ENCODE measurements at regions not wholly inside any gene's neighbourhood (a gene's known extent, or its start where the extent isn't known, plus 50 kb on each side); places are given as distances from the start of the nearest gene placed in this dataset.

- peak overlapping the region; percentile 25 for H3K27ac ChIP-seq (ENCODE audit: low read depth, low read length)
Measured at GRCh38 chr21:27024971-27025370, 58.1 kb upstream of the ADAMTS5 start.

DNA sequence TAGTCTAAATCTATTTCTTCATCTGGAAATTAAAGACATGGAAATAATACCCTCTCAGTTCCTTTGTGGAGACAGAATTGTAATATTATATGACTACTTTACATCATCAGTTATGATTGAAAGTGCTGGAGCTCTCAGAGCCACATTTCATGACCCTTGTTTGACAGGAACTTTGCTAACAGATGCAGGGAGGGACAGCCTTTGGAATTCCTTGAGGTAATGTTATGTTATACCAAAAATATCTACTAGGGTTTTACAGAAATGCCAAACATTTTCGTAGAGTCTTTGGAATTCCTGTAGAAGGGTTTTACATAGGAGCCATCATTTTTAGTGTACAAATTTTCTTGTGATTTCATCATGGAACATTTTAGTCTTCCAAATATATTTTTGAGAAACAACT is 57.4 kb upstream of the ADAMTS5 start:
- Histone ChIP-seq H3K4me2 (ENCODE audit: insufficient read depth, low read length) (no peak overlapping the region), H3K4me1 (ENCODE audit: insufficient read depth, low read length) (peaks cover 5% of the 10 kb centered on the region)
- peak; percentile 26 for DNase-seq (ENCODE audit: insufficient read length, low spot score, missing footprints)

More at GRCh38 chr21:27024971-27025370, 58.1 kb upstream of the ADAMTS5 start:
- Histone ChIP-seq H3K4me2 (ENCODE audit: insufficient read depth, low read length) (no peak overlapping the region), H3K36me3 (ENCODE audit: insufficient read depth, low read length) (no peaks in the 10 kb centered on the region), H3K4me3 (ENCODE audit: insufficient read depth, low read length) (no peak overlapping the region), H3K4me1 (ENCODE audit: insufficient read depth, low read length) (peaks cover 5% of the 10 kb centered on the region), H3K27me3 (ENCODE audit: insufficient read depth, low read length) (no peaks in the 10 kb centered on the region), H3K79me2 (ENCODE audit: insufficient read depth, low read length) (no peaks in the 10 kb centered on the region), H2AFZ (ENCODE audit: low read length) (no peak overlapping the region), H4K20me1 (ENCODE audit: insufficient read depth, low read length) (no peaks in the 10 kb centered on the region), H3K9me3 (ENCODE audit: low read depth, low read length) (no peaks in the 10 kb centered on the region)
- DNase-seq (ENCODE audit: insufficient read length, low spot score, missing footprints), result no peak
- TF ChIP-seq, protein P1, sequence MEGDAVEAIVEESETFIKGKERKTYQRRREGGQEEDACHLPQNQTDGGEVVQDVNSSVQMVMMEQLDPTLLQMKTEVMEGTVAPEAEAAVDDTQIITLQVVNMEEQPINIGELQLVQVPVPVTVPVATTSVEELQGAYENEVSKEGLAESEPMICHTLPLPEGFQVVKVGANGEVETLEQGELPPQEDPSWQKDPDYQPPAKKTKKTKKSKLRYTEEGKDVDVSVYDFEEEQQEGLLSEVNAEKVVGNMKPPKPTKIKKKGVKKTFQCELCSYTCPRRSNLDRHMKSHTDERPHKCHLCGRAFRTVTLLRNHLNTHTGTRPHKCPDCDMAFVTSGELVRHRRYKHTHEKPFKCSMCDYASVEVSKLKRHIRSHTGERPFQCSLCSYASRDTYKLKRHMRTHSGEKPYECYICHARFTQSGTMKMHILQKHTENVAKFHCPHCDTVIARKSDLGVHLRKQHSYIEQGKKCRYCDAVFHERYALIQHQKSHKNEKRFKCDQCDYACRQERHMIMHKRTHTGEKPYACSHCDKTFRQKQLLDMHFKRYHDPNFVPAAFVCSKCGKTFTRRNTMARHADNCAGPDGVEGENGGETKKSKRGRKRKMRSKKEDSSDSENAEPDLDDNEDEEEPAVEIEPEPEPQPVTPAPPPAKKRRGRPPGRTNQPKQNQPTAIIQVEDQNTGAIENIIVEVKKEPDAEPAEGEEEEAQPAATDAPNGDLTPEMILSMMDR (IDR thresholded peaks at IDR 0.05; ENCODE audit: extremely low read depth, low read depth, low read length), result no peak

DNA sequence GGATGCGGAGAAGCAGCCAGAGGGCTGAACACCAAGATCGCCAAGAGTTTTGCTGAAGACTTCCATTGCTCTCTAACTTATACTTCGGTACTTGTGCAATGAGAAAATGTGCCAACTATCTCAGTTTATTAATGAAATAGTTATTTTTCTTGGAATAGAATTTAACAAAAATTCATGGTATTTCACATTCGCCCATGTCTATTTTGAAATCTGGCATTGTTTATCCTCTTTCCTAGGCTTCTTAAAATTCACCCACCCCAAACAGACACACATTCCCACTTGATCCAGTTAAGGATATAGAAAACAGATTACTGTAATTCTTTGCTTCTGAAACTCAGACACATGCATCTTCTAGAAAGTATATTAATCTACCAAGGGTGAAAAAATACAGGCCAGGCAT is 56.3 kb upstream of the ADAMTS5 start:
- H3K27me3 ChIP-seq (ENCODE audit: insufficient read depth, low read length), result no peaks in the 10 kb centered on the region
- H3K4me3 ChIP-seq (ENCODE audit: insufficient read depth, low read length), result no peak overlapping the region
- H3K27ac ChIP-seq (ENCODE audit: low read depth, low read length), result no peak overlapping the region
- no peaks in the 10 kb centered on the region for H4K20me1 ChIP-seq (ENCODE audit: insufficient read depth, low read length)
- H3K36me3 ChIP-seq (ENCODE audit: insufficient read depth, low read length), result no peaks in the 10 kb centered on the region
- no peaks in the 10 kb centered on the region for H3K9me3 ChIP-seq (ENCODE audit: low read depth, low read length)
- H3K79me2 ChIP-seq (ENCODE audit: insufficient read depth, low read length), result no peaks in the 10 kb centered on the region
- DNase-seq (ENCODE audit: insufficient read length, low spot score, missing footprints), result no peak
- H3K4me1 ChIP-seq (ENCODE audit: insufficient read depth, low read length), result peaks cover 5% of the 10 kb centered on the region
- H2AFZ ChIP-seq (ENCODE audit: low read length), result no peak overlapping the region
- no peak overlapping the region for H3K4me2 ChIP-seq (ENCODE audit: insufficient read depth, low read length)
- TF ChIP-seq, protein P1 (IDR thresholded peaks at IDR 0.05; ENCODE audit: extremely low read depth, low read depth, low read length), result no peak

More for the DNA sequence above, 57.4 kb upstream of the ADAMTS5 start:
- H3K36me3 ChIP-seq (ENCODE audit: insufficient read depth, low read length), result no peaks in the 10 kb centered on the region
- no peaks in the 10 kb centered on the region for H3K79me2 ChIP-seq (ENCODE audit: insufficient read depth, low read length)
- peak overlapping the region; percentile 25 for H3K27ac ChIP-seq (ENCODE audit: low read depth, low read length)
- H2AFZ ChIP-seq (ENCODE audit: low read length), result no peak overlapping the region
- H3K4me3 ChIP-seq (ENCODE audit: insufficient read depth, low read length), result no peak overlapping the region
- H3K27me3 ChIP-seq (ENCODE audit: insufficient read depth, low read length), result no peaks in the 10 kb centered on the region
- TF ChIP-seq, protein P1 (IDR thresholded peaks at IDR 0.05; ENCODE audit: extremely low read depth, low read depth, low read length), result no peak
- no peaks in the 10 kb centered on the region for H3K9me3 ChIP-seq (ENCODE audit: low read depth, low read length)
- no peaks in the 10 kb centered on the region for H4K20me1 ChIP-seq (ENCODE audit: insufficient read depth, low read length)

DNA sequence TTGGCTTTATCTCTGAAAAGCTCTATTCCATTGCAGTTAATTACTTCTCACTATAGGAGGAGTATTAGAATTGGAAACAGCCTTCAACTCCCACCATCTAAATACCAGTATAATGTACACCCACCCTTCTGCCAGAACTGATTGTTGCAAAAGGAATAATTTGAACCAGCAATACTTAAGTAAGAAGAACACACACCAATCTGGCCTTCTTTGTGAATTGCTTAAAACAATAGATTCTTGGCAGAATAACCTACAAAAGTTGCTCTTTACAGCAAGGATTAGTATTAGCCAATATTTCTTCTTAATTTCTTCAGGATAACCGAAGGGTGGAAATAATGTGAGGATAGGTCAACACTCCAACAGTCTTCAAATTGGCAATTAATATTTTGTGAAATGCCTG is 54.9 kb upstream of the ADAMTS5 start:
- DNase-seq (ENCODE audit: insufficient read length, low spot score, missing footprints), result no peak
- Histone ChIP-seq H3K4me2 (ENCODE audit: insufficient read depth, low read length) (no peak overlapping the region), H3K4me1 (ENCODE audit: insufficient read depth, low read length) (peaks cover 5% of the 10 kb centered on the region), H2AFZ (ENCODE audit: low read length) (no peak overlapping the region), H3K36me3 (ENCODE audit: insufficient read depth, low read length) (no peaks in the 10 kb centered on the region), H4K20me1 (ENCODE audit: insufficient read depth, low read length) (no peaks in the 10 kb centered on the region), H3K4me3 (ENCODE audit: insufficient read depth, low read length) (no peak overlapping the region), H3K27me3 (ENCODE audit: insufficient read depth, low read length) (no peaks in the 10 kb centered on the region), H3K27ac (ENCODE audit: low read depth, low read length) (no peak overlapping the region), H3K9me3 (ENCODE audit: low read depth, low read length) (no peaks in the 10 kb centered on the region), H3K79me2 (ENCODE audit: insufficient read depth, low read length) (no peaks in the 10 kb centered on the region)
- TF ChIP-seq, protein P1 (IDR thresholded peaks at IDR 0.05; ENCODE audit: extremely low read depth, low read depth, low read length), result no peak

All from osteoblast (primary cell).